Panc1 (cell line): ENCODE measurements at regions not wholly inside any gene's neighbourhood (a gene's known extent, or its start where the extent isn't known, plus 50 kb on each side); places are given as distances from the start of the nearest gene placed in this dataset.

Experiments
- ATAC-seq: fragments of 200-7000 bp; cut with Tn5 transposase; 2 replicates; pipeline ENCODE4 v1.9.1; 2020; ENCODE audit warnings: mild to moderate bottlenecking, moderate library complexity
- BruUV-seq: library from RNA; stranded (reverse); fragments of 400-500 nt; replicated peaks from 2 replicates; lab custom pipeline; 2021; lab: Mats Ljungman, UMichigan
- CTCF ChIA-PET: fragments of 300-600 bp; sonication (Branson Sonifier 250); formaldehyde crosslinking; loops from one replicate; lab custom pipeline; 2022; ENCODE audit warnings: antibody characterized with exemption; lab: Charles Lee
- POLR2A ChIA-PET: fragments of 300-600 bp; sonication (Branson Sonifier 250); formaldehyde crosslinking; loops from one replicate; lab custom pipeline; 2022; ENCODE audit warnings: antibody characterized with exemption; lab: Charles Lee
- DNase-seq: peaks from one replicate; pipeline ENCODE4 v3.0.0-alpha.2; 2010; ENCODE audit warnings: low read depth, low spot score
- H3K27ac ChIP-seq: 2 replicates; pipeline ENCODE4 v1.5.1; 2011; ENCODE audit warnings: mild to moderate bottlenecking, low read length, inconsistent platforms
- H3K27me3 ChIP-seq: fragments of 200-500 bp; sonication (Bioruptor generic); 2 replicates; pipeline ENCODE4 v1.6.0; 2014; ENCODE audit warnings: low read length, inconsistent platforms; ENCODE audit not compliant: control insufficient read depth, insufficient read depth
- H3K36me3 ChIP-seq: fragments of 200-500 bp; sonication (Bioruptor generic); 2 replicates; pipeline ENCODE4 v1.5.1; 2014; ENCODE audit warnings: inconsistent platforms, mild to moderate bottlenecking, low read length, moderate library complexity; ENCODE audit not compliant: control insufficient read depth, insufficient read depth
- H3K4me1 ChIP-seq: 2 replicates; pipeline ENCODE4 v1.5.1; 2011; ENCODE audit warnings: inconsistent platforms, mild to moderate bottlenecking, low read length, moderate library complexity; ENCODE audit not compliant: control insufficient read depth, insufficient read depth
- H3K4me3 ChIP-seq, 2 experiments: 2 replicates each; pipeline ENCODE4 v1.5.1; 2011 to 2012; ENCODE audit warnings: low read depth in 2 of 2, low read length in 2 of 2, mild to moderate bottlenecking in 2 of 2, inconsistent platforms in 1 of 2, moderate library complexity in 1 of 2
- H3K9me3 ChIP-seq: fragments of 200-500 bp; sonication (Bioruptor generic); 2 replicates; pipeline ENCODE4 v1.5.1; 2014; ENCODE audit warnings: low read depth, mild to moderate bottlenecking, inconsistent platforms, low read length, moderate library complexity; ENCODE audit not compliant: control insufficient read depth, insufficient read depth
- CTCF ChIP-seq: fragments of 450-650 bp; IDR thresholded peaks from 2 replicates; pipeline ENCODE4 v1.5.1; 2017; ENCODE audit warnings: mild to moderate bottlenecking
- POLR2AphosphoS5 ChIP-seq: IDR thresholded peaks from 2 replicates; pipeline ENCODE4 v1.6.1; 2012; ENCODE audit warnings: mild to moderate bottlenecking, low read depth, low read length, moderate library complexity
- REST ChIP-seq, 2 experiments: IDR thresholded peaks; 2 replicates each; pipeline ENCODE4 v1.6.1; 2011 to 2012; ENCODE audit warnings: low read depth in 2 of 2, control low read depth in 1 of 2, low read length in 1 of 2, mild to moderate bottlenecking in 1 of 2, moderate library complexity in 1 of 2; ENCODE audit not compliant: insufficient read depth in 1 of 2
- SIN3A ChIP-seq: IDR thresholded peaks from 2 replicates; pipeline ENCODE4 v1.6.1; 2012; ENCODE audit warnings: low read depth, mild to moderate bottlenecking, low read length, moderate library complexity, borderline replicate concordance; ENCODE audit not compliant: insufficient read depth
- TCF7L2 ChIP-seq: IDR thresholded peaks from 2 replicates; pipeline ENCODE4 v1.6.1; 2011; ENCODE audit warnings: mild to moderate bottlenecking, low read depth, low read length, inconsistent platforms
- in situ Hi-C: cut with HindIII; loops from 2 replicates; pipeline ENCODE4 v1.10.0; 2016; ENCODE audit warnings: low sequenced_read_pairs, low pct_unique_long_range_greater_than_20kb
- intact Hi-C: fragments of 100-400 bp; cut with micrococcal nuclease; formaldehyde crosslinking; loops from one replicate; pipeline ENCODE4 v1.10.0; 2022; ENCODE audit not compliant: unreplicated experiment

- H3K36me3 ChIP-seq, result no peaks in the 10 kb centered on the region
- no peaks in the 10 kb centered on the region for H3K27me3 ChIP-seq
- H3K4me3 ChIP-seq, result no peak overlapping the region
- TF ChIP-seq CTCF, result no peak
- TF ChIP-seq REST (IDR thresholded peaks at IDR 0.05; ENCODE audit: insufficient read depth in 1 of 2, low read depth in 2 of 2, low read length in 1 of 2), result no peak
- TF ChIP-seq POLR2AphosphoS5, result no peak
- no peak for TF ChIP-seq SIN3A
- no peak for TF ChIP-seq TCF7L2
- ATAC-seq (no peak), DNase-seq (no peak)
- POLR2A ChIA-PET, result no interaction called here
- H3K9me3 ChIP-seq, result no peaks in the 10 kb centered on the region
- no peak overlapping the region for H3K27ac ChIP-seq
- intact Hi-C loops (no loop called here), in situ Hi-C loops (no loop called here)
- no TSS peak for BruUV-seq
- CTCF ChIA-PET, result no interaction called here
- no peaks in the 10 kb centered on the region for H3K4me1 ChIP-seq
Measured at GRCh38 chr12:28966046-28966780, 182.9 kb upstream of the FAR2 start.

GRCh38 chr12:28967426-28967825 is 181.7 kb upstream of the FAR2 start:
- TF ChIP-seq REST (IDR thresholded peaks at IDR 0.05; ENCODE audit: insufficient read depth in 1 of 2, low read depth in 2 of 2, low read length in 1 of 2) (no peak), SIN3A (no peak)
- Histone ChIP-seq H3K27me3 (no peaks in the 10 kb centered on the region), H3K9me3 (no peaks in the 10 kb centered on the region), H3K27ac (no peak overlapping the region), H3K4me1 (no peaks in the 10 kb centered on the region), H3K4me3 (no peak overlapping the region), H3K36me3 (no peaks in the 10 kb centered on the region)
- intact Hi-C loops (no loop called here), in situ Hi-C loops (no loop called here)
- BruUV-seq, result no TSS peak
- DNase-seq (no peak), ATAC-seq (no peak)
- POLR2A ChIA-PET, result no interaction called here
- CTCF ChIA-PET, result no interaction called here
